ENCODE measurements at regions not wholly inside any gene's neighbourhood (a gene's known extent, or its start where the extent isn't known, plus 50 kb on each side); places are given as distances from the start of the nearest gene placed in this dataset.
"Not testable (repeated sequence)": the region's sequence is repeated elsewhere in the genome, so short reads cannot be mapped to it uniquely, and the experiment has no call there.

GRCh38 chr11:81303038-81303664 lies 1430.5 kb downstream of the FAM181B start:
- TF ChIP-seq, protein P1, sequence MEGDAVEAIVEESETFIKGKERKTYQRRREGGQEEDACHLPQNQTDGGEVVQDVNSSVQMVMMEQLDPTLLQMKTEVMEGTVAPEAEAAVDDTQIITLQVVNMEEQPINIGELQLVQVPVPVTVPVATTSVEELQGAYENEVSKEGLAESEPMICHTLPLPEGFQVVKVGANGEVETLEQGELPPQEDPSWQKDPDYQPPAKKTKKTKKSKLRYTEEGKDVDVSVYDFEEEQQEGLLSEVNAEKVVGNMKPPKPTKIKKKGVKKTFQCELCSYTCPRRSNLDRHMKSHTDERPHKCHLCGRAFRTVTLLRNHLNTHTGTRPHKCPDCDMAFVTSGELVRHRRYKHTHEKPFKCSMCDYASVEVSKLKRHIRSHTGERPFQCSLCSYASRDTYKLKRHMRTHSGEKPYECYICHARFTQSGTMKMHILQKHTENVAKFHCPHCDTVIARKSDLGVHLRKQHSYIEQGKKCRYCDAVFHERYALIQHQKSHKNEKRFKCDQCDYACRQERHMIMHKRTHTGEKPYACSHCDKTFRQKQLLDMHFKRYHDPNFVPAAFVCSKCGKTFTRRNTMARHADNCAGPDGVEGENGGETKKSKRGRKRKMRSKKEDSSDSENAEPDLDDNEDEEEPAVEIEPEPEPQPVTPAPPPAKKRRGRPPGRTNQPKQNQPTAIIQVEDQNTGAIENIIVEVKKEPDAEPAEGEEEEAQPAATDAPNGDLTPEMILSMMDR (IDR thresholded peaks at IDR 0.05; ENCODE audit: low read depth, low read length): no peak
- H3K4me3 ChIP-seq: no peak overlapping the region
- H3K4me1 ChIP-seq (ENCODE audit: low read depth): no peaks in the 10 kb centered on the region
- H3K27me3 ChIP-seq: no peaks in the 10 kb centered on the region
- H3K27ac ChIP-seq: no peak overlapping the region
- H3K36me3 ChIP-seq: no peaks in the 10 kb centered on the region
- DNase-seq (ENCODE audit: low read depth in 1 of 2, low spot score in 1 of 2): no peak
- H3K9me3 ChIP-seq (ENCODE audit: low read depth): no peaks in the 10 kb centered on the region

DNA sequence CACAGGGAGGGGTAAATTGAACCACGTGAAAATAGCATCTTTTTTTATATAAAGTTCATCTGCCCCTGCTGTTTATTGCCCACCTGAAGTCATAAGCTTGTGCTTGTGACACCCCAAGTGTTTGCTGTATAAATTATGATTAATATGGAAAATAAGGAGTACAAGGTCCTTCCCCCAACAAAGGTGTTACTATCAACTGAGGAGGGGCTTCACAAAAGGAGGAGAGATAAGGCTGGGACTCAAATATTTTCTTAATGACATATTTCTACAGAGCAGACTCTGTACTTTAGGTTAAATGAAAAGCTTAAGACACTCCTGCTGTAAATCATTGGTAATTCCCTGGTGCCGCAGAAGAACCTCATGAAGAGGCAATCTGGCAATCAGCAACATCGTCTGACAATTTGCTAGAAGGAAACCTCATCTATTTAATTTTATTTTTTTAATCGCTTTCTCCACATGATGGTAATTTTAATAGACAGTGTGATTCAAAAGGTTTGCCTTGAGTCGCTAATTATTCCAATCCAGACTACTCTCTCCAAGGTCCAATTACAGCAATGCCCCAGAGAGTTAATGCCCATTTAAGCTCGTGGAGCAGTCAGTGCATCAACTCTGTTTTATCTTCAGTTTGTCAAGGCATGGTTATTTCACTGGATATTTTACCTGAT lies 1432.4 kb downstream of the FAM181B start:
- no peak overlapping the region for H3K27ac ChIP-seq
- DNase-seq (ENCODE audit: low read depth in 1 of 2, low spot score in 1 of 2): no peak
- H3K4me3 ChIP-seq: no peak overlapping the region
- no peaks in the 10 kb centered on the region for H3K36me3 ChIP-seq
- TF ChIP-seq, protein P1 (IDR thresholded peaks at IDR 0.05; ENCODE audit: low read depth, low read length): no peak
- H3K9me3 ChIP-seq (ENCODE audit: low read depth): no peaks in the 10 kb centered on the region
- H3K27me3 ChIP-seq: no peaks in the 10 kb centered on the region
- no peaks in the 10 kb centered on the region for H3K4me1 ChIP-seq (ENCODE audit: low read depth)

DNA sequence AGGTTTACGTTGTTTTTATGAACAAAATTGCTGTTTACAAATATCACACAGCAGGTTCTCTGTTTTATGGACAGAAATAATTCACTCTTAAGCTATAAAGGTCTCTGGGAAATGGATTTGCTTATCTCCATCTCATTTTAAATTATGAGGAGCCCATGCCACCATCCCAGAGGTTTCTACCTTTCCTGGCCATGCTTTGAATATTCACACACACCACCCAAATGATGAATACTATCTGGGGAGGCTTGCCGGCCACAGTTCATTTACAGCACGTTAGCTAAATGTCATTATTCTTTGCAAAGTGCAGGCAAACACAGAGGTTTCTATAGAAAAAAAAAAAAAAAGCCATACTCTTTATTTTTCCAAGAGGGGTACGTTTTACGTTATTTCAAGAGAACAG lies 1446.7 kb downstream of the FAM181B start:
- Histone ChIP-seq H3K27me3 (no peaks in the 10 kb centered on the region), H3K9me3 (ENCODE audit: low read depth) (no peaks in the 10 kb centered on the region), H3K36me3 (no peaks in the 10 kb centered on the region), H3K27ac (no peak overlapping the region), H3K4me3 (no peak overlapping the region), H3K4me1 (ENCODE audit: low read depth) (peaks cover 7% of the 10 kb centered on the region)
- no peak for DNase-seq (ENCODE audit: low read depth in 1 of 2, low spot score in 1 of 2)
- TF ChIP-seq, protein P1 (IDR thresholded peaks at IDR 0.05; ENCODE audit: low read depth, low read length): no peak

- no peak for DNase-seq (ENCODE audit: low read depth in 1 of 2, low spot score in 1 of 2)
- no peaks in the 10 kb centered on the region for H3K36me3 ChIP-seq
- peaks cover 7% of the 10 kb centered on the region for H3K4me1 ChIP-seq (ENCODE audit: low read depth)
- TF ChIP-seq, protein P1 (IDR thresholded peaks at IDR 0.05; ENCODE audit: low read depth, low read length): no peak
- H3K27me3 ChIP-seq: no peaks in the 10 kb centered on the region
- H3K9me3 ChIP-seq (ENCODE audit: low read depth): no peaks in the 10 kb centered on the region
- H3K4me3 ChIP-seq: no peak overlapping the region
- H3K27ac ChIP-seq: no peak overlapping the region
Measured at GRCh38 chr11:81286550-81286949, 1447.1 kb downstream of the FAM181B start.

DNA sequence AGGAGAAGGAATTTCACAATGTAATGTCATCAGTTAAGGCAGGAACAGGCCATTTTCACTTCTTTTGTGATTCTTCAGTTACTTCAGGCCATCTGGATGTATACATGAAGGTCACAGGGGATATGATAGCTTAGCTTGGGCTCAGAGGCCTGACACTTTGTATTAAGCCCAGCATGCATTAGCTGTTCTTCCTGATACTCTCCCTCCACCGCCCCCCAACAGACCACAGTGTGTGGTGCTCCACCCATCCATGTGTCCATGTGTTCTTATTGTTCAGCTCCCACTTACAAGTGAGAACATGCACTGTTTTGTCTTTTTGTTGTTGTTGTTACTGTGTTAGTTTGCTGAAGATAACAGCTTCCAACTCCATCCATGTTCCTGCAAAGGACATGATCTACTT lies 1453.4 kb downstream of the FAM181B start:
- DNase-seq (ENCODE audit: low read depth in 1 of 2, low spot score in 1 of 2); H3K4me1 ChIP-seq (ENCODE audit: low read depth); H3K4me3 ChIP-seq; H3K27me3 ChIP-seq; H3K27ac ChIP-seq; H3K36me3 ChIP-seq; H3K9me3 ChIP-seq (ENCODE audit: low read depth): not testable (repeated sequence)

DNA sequence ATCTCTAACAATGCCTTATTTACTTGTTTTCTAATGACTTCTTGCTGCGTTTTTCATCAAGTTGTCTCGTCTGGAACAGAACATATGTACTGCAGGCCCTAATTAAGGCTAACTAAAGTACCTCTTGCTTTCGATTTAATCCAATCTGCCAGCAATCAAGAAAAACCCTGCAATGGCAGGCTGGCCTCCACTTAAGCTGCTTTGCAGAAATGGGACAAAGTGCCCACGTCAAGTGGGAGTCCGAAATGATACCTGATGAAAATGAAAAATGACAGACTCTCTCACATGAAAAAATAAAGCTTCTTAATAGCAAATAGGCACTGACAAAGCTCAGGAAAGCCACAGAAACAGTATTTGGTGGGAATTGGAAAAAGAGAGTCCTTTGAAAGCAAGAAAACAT lies 1454.7 kb downstream of the FAM181B start:
- Histone ChIP-seq H3K4me1 (ENCODE audit: low read depth) (no peaks in the 10 kb centered on the region), H3K36me3 (no peaks in the 10 kb centered on the region), H3K27me3 (no peaks in the 10 kb centered on the region), H3K4me3 (no peak overlapping the region), H3K27ac (no peak overlapping the region), H3K9me3 (ENCODE audit: low read depth) (no peaks in the 10 kb centered on the region)
- no peak for DNase-seq (ENCODE audit: low read depth in 1 of 2, low spot score in 1 of 2)
- TF ChIP-seq, protein P1 (IDR thresholded peaks at IDR 0.05; ENCODE audit: low read depth, low read length): no peak
